Stimulated activated CD4-positive, alpha-beta T cell treated with anti-CD3 and anti-CD28 coated beads, Interleukin-12 subunit alpha, Interleukin-12 subunit beta, amount 100 ng/mL, for 4 hours (primary cell): ENCODE measurements at regions not wholly inside any gene's neighbourhood (a gene's known extent, or its start where the extent isn't known, plus 50 kb on each side); places are given as distances from the start of the nearest gene placed in this dataset.

Experiments
- DNase-seq: peaks from one replicate; pipeline ENCODE4 v3.0.0-alpha.2; 2020

- DNase-seq, result no peak
These were observed 410.4 kb upstream of the NPVF start for GRCh38 chr7:25638590-25639244.

- no peak for DNase-seq
These were observed 414.6 kb upstream of the NPVF start for GRCh38 chr7:25642849-25643248.

- DNase-seq, result no peak
These were observed 415.0 kb upstream of the NPVF start for GRCh38 chr7:25643286-25643685.

GRCh38 chr7:25643770-25644394, 415.6 kb upstream of the NPVF start:
- no peak for DNase-seq

- no peak for DNase-seq
These were observed 418.6 kb upstream of the NPVF start for GRCh38 chr7:25646726-25647413.

- DNase-seq, result no peak
These were observed 419.6 kb upstream of the NPVF start for GRCh38 chr7:25647872-25648271.

- no peak for DNase-seq
These were observed 424.1 kb upstream of the NPVF start for GRCh38 chr7:25652366-25652765.

- no peak for DNase-seq
These were observed 425.1 kb upstream of the NPVF start for GRCh38 chr7:25653384-25653783.

- no peak for DNase-seq
These were observed 427.8 kb upstream of the NPVF start for GRCh38 chr7:25656071-25656470.

GRCh38 chr7:25656581-25657026, 428.3 kb upstream of the NPVF start:
- no peak for DNase-seq

- no peak for DNase-seq
These were observed 430.1 kb upstream of the NPVF start for GRCh38 chr7:25658375-25658774.

- no peak for DNase-seq
These were observed 431.6 kb upstream of the NPVF start for GRCh38 chr7:25659841-25660240.

GRCh38 chr7:25662841-25663800, 434.8 kb upstream of the NPVF start:
- no peak for DNase-seq

GRCh38 chr7:25663877-25664276, 435.6 kb upstream of the NPVF start:
- no peak for DNase-seq

GRCh38 chr7:25664593-25664992, 436.3 kb upstream of the NPVF start:
- DNase-seq, result no peak

- DNase-seq, result no peak
These were observed 437.1 kb upstream of the NPVF start for GRCh38 chr7:25665374-25665773.

GRCh38 chr7:25665903-25666670, 437.8 kb upstream of the NPVF start:
- no peak for DNase-seq

- no peak for DNase-seq
These were observed 438.4 kb upstream of the NPVF start for GRCh38 chr7:25666671-25667060.

GRCh38 chr7:25669281-25669781, 441.0 kb upstream of the NPVF start:
- DNase-seq, result no peak

- DNase-seq, result no peak
These were observed 441.9 kb upstream of the NPVF start for GRCh38 chr7:25669961-25670841.

GRCh38 chr7:25671111-25671510, 442.8 kb upstream of the NPVF start:
- DNase-seq, result no peak
